GM19023 (cell line): ENCODE measurements at regions not wholly inside any gene's neighbourhood (a gene's known extent, or its start where the extent isn't known, plus 50 kb on each side); places are given as distances from the start of the nearest gene placed in this dataset.

Experiments used
- ATAC-seq: cut with Tn5 transposase; IDR thresholded peaks from one replicate; pipeline ENCODE4 v1.9.1; 2021; ENCODE audit warnings: mild to moderate bottlenecking, moderate library complexity; ENCODE audit not compliant: unreplicated experiment

DNA sequence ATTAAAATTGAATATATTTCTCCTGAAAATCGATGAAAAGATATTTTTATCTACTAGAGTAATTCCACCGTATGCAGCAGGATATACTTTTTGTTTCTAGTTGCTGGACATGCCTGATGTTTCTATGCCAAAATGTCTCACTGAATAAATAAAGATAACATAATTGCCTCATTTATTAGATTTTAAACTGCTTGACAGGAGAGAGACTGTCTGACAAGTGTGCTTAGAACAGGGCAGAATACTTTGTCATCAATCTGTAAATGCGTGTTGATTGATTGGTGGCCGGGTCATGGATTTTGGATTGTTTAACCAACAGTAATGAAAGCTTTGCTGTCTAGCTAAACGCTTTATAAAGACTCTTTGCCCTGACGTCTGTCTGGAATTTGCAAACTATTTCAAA is 339.0 kb downstream of the CHRM3 start:
- no peak for ATAC-seq

DNA sequence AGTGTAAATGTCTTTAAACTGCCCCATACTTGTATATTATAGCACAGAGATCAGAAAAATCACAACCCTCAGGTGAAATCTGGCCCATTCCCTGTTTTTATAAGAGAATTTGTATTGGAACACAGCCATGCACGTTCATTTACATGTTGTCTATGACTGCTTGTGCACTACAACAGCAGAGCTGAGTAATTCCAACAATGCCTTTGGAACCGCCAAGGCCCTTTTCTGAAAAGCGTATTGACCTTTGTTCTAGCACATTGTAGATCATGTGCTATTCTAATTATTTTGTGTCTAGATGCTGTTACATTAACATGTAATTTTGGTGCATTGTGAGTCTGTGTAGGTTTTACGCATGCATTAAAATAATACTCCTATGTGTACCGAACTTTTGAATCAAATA is 339.6 kb downstream of the CHRM3 start:
- no peak for ATAC-seq

DNA sequence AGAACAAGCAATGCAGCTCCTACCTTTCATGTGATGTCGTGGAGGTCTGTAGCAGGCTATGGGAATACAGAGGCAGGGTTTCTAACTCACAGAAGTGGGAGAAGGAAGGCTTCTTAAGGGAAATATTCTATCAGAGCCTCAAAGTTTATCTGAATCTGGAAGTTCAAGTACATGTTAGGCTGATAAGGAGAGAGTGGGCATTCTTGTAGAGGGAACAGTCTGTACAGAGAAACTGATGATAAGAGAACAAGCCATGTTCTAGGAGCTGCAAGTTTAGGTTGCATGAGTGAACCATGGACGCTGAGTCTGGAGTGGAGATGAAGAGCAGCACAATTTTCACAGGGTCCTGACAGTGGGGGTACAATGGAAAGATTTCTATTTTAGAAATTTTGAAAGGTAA is 344.0 kb downstream of the CHRM3 start:
- ATAC-seq, result no peak

DNA sequence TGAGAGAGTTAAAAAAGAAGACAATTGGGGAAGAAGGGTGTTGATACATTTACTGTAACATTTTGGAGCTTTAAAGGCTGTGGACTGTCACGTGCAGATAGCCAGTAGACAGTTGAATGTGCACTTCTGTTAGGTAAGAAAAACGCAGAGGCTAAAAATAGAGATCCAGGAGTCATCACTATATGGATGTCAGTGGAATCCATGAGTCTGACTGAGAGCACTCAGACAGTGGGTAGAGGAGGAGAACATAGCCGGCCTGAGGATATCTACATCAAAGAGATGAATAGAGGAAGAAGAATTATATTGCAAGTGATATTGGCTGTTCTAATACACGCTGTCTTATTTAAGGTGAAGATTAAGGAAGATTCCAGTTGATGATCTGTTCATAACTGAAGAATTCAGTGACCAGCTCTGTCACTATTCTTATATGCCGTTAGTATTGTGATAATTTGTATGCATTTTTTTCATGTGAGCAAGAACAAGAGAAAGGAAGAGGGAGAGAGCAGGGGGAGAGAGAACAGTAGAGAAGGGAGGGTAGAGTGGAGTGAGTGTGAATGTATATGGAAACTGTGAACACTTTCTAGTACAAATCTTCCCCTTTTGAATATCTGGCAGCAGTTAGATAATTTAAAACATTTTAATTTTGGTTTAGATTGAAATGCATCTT is 344.8 kb downstream of the CHRM3 start:
- ATAC-seq, result no peak

DNA sequence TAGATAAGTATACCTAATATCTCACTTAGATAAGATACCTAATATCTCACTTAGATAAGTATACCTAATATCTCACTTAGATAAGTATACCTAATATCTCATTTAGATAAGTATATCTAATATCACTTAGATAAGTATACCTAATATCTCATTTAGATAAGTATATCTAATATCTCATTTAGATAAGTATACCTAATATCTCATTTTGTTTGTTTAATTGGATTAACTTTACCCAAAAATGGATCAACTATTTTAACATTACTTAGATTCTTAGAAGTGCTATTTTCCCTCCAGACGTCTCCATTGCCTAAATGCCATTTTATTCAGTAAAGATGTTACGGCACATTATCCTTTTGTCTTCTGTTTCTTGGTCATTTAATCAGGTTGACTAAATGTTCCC is 346.4 kb downstream of the CHRM3 start:
- no peak for ATAC-seq

DNA sequence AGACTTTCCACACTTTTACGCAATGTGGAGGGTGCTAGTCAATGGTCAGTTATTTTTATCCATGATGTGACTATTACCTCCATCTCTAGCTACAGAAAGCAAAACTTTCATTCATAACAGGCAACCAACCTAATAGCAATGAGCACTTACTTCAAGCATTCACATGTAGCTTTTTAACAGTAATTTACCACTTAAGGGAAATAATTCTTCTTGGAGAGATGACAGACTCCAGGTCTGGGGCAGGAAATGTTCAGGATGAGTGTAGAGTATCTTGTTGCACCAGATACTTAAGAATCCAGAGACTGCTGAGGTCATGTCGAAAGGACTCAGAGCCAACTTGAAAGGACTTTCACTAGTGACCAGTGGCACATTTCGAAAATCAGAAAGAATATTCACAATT is 347.6 kb downstream of the CHRM3 start:
- ATAC-seq, result no peak

DNA sequence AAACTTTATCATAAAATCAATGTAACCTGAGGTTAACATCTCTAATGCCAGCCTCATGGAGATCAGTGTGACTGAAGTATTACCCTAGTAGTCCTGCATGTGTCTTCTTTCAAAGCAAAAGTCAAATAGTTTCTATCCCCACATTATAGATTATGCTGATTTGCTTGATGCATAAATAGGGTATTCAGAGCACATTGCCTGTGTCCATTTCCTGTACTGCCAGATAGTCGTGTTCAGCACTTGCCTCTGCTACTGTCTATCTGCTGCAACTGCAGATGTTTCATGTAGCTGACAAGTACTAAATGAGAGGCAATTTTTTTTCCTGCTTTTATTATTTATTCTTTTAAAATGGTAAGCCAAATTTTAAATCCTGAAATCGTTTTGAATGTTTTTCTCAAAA is 348.7 kb downstream of the CHRM3 start:
- no peak for ATAC-seq

DNA sequence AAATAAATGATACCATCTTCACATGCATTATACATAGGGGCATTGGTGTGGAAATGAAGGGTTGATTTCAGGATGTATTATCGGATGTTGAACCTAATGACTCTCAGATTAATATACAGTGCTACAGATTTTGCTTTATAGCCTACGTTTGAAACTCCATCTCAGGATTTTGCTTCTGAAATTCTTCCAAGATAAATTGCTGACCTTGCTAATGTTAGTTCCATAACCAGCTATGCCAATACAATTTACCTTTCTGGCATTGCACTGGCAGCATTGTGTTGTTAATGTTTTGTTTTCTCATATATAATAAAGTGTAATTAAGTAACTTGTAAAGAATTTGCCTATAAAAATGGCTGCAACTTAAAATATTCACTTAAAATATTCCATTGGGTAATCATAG is 350.1 kb downstream of the CHRM3 start:
- no peak for ATAC-seq

DNA sequence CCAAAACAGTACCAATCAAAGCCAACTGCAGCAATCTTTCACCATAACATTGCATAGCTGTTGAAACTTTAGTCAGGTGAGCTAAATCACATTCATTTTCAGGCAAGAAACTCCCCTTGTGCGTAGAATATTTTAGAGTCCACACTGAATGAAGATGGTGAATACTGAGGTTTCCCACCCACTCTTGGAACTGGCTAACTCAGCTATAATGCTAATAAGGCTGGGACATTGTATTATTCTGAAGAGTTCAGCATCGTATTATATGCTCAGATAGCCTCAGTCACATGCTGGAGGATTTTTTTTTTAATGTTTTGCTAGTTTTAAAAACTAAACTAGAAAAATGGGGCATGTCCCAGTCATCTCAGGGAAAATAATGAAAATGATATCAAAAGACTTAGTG is 352.3 kb upstream of the FMN2 start:
- ATAC-seq, result no peak

DNA sequence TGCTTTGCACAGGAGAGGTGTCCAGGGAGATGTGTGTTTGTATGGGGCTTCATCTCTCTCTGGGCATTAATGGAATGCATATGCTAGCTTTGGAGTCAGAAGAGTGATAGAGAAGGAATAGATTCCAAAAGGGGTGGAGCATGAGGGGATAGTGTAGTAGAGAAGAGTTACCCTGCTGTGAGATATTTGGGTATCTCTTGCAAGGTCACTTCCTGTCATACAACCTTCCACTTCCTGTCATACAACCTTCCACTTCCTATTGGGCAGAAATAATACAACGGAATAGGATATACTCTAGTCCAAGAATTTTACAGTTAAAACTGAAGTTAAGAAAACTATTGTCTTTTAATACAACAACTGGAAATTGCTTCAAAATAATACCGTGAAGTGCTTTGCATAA is 351.8 kb upstream of the FMN2 start:
- ATAC-seq, result no peak

DNA sequence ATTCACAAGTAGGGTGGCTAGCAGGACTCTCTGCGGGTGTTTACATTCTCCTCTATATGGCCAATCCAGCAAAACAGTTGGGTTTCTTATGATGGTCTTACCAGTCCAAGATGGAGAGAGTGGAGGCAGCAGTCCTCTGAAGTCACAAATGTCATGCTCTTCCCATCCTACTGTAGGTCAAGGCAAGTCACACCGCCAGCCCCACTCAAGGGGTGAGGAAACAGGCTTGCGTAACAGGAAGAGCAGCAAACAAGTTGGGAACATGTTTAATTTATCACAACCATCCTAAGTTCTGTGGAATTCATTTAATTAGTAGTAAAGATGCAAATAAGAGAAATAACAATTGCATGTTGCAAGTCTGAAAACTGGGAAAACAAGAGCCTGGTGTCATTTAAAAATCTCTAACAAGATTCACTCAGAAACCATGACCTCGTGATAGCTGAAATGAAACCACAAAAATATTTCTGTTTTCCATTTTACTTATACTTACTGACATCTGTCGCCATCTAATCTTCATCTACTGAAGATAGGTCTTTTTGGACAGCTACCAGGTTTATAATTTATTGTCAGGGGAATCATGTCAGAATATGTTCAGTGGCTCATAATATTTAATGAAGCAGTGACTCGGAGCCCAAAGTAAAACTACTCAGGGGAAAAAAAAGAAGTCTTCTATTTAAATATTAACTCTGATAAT is 349.1 kb upstream of the FMN2 start:
- ATAC-seq, result no peak

DNA sequence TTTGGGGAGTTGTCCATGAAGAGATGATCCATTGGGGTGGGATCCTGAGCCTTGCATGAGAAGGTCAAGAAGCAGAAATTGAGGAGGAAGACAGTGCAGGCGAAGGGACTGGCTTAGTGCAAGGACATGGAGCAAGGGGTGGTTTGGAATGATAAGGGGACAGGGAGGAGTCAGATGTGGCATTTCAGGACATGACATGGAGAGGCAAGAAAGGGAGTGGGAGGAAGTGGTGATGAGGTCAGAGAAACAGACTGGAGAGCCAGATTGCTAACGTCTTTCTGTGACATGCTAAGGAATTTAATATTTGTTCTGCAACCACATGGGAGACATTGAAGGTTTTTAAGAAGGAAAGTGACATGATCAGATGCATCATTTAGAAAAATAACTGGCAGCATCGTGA is 346.8 kb upstream of the FMN2 start:
- ATAC-seq, result no peak

DNA sequence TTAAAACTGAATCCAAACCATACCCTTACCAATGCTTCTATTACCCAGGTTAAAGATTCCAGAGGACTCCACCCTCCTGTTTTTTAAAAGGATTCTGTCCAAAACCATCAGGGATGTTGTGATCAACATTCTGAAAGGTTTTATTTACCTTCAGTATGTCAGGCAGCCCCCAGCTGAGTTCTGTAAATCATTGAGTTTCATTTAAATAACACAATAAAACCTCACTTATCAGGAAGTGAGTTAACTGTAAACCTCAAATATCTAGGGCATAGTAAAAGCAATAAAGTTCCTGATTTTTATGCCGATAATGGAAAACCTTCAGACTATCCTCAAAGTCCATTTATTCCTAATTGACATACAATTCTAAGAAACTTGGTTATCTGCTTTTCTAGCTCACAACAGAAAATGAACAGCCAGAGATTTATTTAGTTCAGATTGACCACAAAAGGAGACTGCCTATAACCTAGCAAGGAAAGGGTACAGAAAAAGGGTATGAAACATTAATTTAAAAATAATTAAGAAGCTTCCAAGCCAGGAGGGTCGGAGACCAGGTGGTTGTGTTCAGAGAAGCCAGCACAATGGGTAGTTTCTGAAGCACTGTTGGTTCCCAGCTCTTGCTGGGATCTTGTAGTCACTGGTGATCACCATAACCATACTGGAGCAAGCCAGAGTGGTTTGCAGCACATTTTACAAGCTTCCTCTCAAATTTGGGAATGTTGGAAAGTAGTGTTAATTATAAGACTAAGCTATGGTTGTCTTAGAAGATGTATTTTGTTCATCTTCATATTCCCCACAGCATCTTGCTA is 336.4 kb upstream of the FMN2 start:
- no peak for ATAC-seq

DNA sequence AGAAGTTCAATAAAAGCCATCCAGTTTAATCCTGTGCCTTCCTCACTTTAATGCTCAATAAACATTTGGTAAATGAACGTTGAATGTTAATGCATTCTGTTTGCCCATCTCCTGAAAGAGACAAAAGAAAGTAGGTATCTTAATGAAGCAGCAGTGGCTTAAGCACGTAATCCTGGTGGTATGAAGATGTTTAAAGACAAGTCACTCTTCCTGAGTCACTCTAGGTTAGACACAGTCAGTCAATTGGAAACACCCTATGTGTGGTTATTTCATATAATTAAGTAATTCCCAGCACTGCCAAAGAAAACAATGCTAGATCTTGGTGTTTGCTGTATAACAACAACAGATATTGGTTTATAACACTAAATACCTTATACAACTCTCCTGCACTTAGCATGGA is 334.0 kb upstream of the FMN2 start:
- ATAC-seq, result no peak

DNA sequence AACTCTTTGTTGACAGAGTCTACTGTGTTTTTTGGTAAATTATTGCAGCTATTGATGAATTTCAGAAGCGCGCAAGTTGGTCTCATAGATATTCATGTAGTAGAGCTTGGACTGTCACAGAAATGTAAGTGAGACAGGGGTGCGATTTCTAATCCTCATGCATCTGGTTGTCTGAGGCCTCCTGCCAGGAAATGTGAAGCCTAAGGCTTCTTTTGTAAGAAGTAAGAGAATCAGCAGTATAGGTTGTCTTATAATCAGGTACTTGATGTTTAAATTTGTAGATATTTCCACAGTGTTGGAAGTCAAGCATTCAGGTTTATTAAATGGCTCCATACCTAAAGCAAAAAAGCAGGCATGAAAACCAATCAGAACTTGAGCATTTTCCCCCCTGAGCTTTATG is 332.9 kb upstream of the FMN2 start:
- no peak for ATAC-seq

DNA sequence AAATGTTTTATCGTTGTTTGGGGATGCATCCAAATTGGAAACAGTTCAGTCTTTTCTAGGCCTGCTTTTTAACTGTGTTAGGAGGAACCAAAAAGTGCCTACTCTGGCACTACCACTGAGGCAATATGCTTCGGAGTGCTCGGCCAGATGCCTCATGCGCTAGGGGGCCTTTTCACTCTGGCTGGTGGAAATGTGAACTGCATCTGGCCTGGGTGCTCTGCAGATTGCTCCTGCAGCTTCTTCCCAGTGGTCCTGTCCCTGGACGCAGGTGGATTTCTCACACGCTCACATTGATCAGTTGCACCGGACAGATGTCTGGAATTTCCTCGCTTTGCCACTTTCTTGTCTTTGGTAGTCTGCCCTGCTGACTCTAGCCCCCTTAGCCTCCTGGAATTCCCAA is 330.2 kb upstream of the FMN2 start:
- ATAC-seq, result no peak

DNA sequence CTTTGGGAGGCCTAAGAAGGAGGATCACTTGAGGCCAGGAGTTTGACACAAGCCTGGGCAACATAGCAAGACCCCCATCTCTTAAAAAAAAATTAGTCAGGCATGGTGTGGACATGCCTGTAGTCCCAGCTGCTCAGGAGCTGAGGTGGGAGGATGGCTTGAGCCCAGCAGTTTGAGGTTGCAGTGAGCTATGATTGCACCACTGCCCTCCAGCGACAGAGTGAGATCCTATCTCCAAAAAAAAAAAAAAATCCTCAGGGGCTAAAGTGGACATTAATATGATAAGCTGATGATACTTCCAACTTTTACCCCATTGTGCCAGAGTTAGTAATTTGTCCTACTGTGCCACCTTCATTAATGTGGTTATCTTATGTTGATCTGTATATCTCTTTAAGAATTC is 327.8 kb upstream of the FMN2 start:
- no peak for ATAC-seq

DNA sequence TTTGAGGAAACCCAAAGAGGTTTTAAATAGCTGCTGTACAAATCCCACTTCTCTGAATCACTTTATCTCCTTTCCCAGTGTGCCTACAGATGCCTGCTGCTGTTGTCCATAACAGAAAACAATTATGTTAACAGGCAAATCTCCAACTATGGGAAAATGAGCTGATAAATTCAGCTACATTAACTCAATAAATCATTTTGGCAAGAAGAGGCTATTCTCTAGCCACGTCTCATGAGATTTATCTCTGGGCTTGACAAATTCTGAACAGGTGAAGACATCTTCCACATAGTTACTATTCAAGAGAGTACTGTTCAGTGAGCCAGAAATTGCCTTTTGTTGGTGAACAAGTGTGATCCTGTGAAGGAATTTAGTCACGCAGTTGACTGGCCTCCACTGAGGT is 327.1 kb upstream of the FMN2 start:
- ATAC-seq, result no peak

DNA sequence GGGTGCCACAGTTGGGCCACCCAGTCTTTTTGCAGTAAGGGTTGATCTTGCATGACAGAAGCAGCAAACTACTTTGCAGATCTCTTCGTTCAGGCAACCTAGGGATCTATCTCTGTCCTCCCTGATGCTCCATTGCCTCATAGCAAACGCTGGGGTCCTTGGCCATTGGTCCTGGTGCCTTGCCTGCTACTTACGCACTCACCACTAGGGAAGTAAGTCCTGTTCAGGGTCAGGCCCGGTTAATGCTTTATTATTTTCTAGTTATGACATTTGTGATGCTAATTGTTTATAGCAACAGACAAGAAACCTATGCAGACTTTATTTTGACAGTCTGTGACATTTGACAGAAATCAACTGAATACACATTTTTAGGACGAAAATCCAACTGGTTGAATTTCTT is 326.5 kb upstream of the FMN2 start:
- ATAC-seq, result no peak

DNA sequence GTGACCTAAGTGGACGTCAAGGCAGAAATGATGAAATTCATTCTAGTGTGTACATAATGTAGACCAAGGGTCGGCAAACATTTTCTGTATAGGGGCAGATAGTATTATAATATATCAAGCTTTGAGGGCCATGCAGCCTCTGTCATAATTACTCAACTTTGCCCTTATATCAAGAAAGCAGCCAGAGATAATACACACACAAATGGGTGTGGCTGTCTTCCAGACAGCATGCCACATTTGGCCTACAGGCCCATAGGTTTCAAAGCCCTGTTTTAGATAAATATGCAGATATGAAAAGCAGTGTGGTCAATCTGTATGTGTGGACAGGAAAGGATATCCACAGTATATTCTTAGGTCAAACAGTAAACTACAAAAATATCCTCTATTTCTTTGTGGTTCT is 320.1 kb upstream of the FMN2 start:
- ATAC-seq, result no peak

DNA sequence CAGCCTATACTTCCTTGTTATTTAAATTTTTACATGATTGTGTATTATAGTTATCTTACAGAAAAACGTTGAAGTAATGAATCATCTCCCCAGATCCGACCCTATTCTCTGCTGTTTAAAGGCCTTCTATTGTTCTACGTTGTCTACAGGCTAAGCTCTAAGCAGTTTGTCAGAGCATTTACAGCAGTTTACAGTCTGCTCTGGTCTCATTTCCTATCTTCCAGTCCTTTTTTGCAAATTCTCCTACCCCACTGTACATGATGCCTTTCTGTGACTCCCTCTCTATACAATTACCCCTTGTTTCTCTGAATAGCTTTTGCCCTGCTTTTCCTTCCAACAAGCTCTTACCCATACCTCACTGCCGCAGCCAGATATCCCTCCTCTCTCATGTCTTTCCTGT is 319.2 kb upstream of the FMN2 start:
- ATAC-seq, result no peak

DNA sequence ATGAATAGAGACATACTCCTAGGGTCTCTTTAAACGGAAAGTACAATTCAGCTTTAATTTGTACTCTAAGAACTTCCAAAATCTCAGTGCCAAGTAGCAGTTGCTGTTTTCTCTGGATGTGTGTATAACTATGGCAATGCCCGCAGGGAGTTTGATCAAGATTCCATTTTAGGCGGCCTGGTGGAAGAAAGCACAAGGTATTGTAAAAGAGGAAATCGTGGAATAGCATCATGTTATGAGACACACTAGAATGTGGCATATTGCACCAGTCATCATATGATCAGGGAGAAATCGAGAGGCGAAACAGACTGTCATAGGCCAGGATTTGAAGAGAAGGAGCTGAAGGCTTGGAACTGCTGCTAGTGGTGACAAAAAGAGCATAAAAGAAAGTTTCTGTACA is 316.2 kb upstream of the FMN2 start:
- no peak for ATAC-seq
